ENCODE measurements at regions not wholly inside any gene's neighbourhood (a gene's known extent, or its start where the extent isn't known, plus 50 kb on each side); places are given as distances from the start of the nearest gene placed in this dataset.

- H3K36me3 ChIP-seq (ENCODE audit: insufficient read depth) = no peaks in the 10 kb centered on the region
- H3K4me1 ChIP-seq (ENCODE audit: insufficient read depth) = no peaks in the 10 kb centered on the region
- TF ChIP-seq JUNB (IDR thresholded peaks at IDR 0.05; ENCODE audit: unreplicated experiment) = no peak
- peak; percentile 80 for TF ChIP-seq REST (IDR thresholded peaks at IDR 0.05; ENCODE audit: unreplicated experiment)
- no peaks in the 10 kb centered on the region for H3F3A ChIP-seq (replicated peaks; ENCODE audit: low read depth)
- Mint-ChIP-seq H3K27me3 (ENCODE audit: insufficient read depth, low read depth, poor library complexity) (peaks cover 4% of the 10 kb centered on the region), H3K36me3 (ENCODE audit: low read depth) (no peaks in the 10 kb centered on the region), H3K27ac (no peak overlapping the region), H3K9me3 (no peaks in the 10 kb centered on the region; the same call in 2 of the 3 replicates), H3K4me1 (no peaks in the 10 kb centered on the region), H3K4me3 (no peak overlapping the region)
- ATAC-seq (peak; percentile 80), DNase-seq (ENCODE audit: low spot score) (peak; percentile 30)
- no peak overlapping the region for H3K27ac ChIP-seq (ENCODE audit: low read depth)
- H3K27me3 ChIP-seq (ENCODE audit: insufficient read depth) = no peaks in the 10 kb centered on the region
- no peak overlapping the region for H3K4me2 ChIP-seq
- no peak overlapping the region for H3K4me3 ChIP-seq
- H2AFZ ChIP-seq = no peak overlapping the region
- H3K79me2 ChIP-seq (replicated peaks; ENCODE audit: insufficient read depth) = no peaks in the 10 kb centered on the region
- 0 out of 2 replicates have a peak, but pooled peaks cover 5% of the 10 kb centered on the region for H3K9me2 ChIP-seq (ENCODE audit: insufficient read depth)
- H4K20me1 ChIP-seq (replicated peaks; ENCODE audit: insufficient read depth) = no peaks in the 10 kb centered on the region
Measured at GRCh38 chr1:208668991-208669390, 424.8 kb upstream of the PLXNA2 start.

- no peaks in the 10 kb centered on the region for H3K9me3 Mint-ChIP-seq
- no peak overlapping the region for H3K27ac Mint-ChIP-seq
- no peaks in the 10 kb centered on the region for H3K36me3 ChIP-seq (ENCODE audit: insufficient read depth)
- 0 out of 2 replicates have a peak, but pooled peaks cover 4% of the 10 kb centered on the region for H3K9me2 ChIP-seq (ENCODE audit: insufficient read depth)
- no peak overlapping the region for H2AFZ ChIP-seq
- H3K36me3 Mint-ChIP-seq (ENCODE audit: low read depth) = no peaks in the 10 kb centered on the region
- no peak for DNase-seq (ENCODE audit: low spot score)
- no peak overlapping the region for H3K4me2 ChIP-seq
- H3K27me3 Mint-ChIP-seq (ENCODE audit: insufficient read depth, low read depth, poor library complexity) = peaks cover 2% of the 10 kb centered on the region
- no peak overlapping the region for H3K27ac ChIP-seq (ENCODE audit: low read depth)
- no peaks in the 10 kb centered on the region for H3K4me1 ChIP-seq (ENCODE audit: insufficient read depth)
- H3K4me1 Mint-ChIP-seq = no peaks in the 10 kb centered on the region
- no peaks in the 10 kb centered on the region for H4K20me1 ChIP-seq (replicated peaks; ENCODE audit: insufficient read depth)
- H3K4me3 ChIP-seq = no peak overlapping the region
- H3K27me3 ChIP-seq (ENCODE audit: insufficient read depth) = no peaks in the 10 kb centered on the region
- no peak overlapping the region for H3K4me3 Mint-ChIP-seq
- H3K79me2 ChIP-seq (replicated peaks; ENCODE audit: insufficient read depth) = no peaks in the 10 kb centered on the region
- no peaks in the 10 kb centered on the region for H3F3A ChIP-seq (replicated peaks; ENCODE audit: low read depth)
- ATAC-seq = no peak
- TF ChIP-seq ETS1 (IDR thresholded peaks at IDR 0.05) (no peak), REST (IDR thresholded peaks at IDR 0.05; ENCODE audit: unreplicated experiment) (no peak), NANOG (IDR thresholded peaks at IDR 0.05; ENCODE audit: borderline replicate concordance) (no peak), JUNB (IDR thresholded peaks at IDR 0.05; ENCODE audit: unreplicated experiment) (no peak), STAT1 (IDR thresholded peaks at IDR 0.05; ENCODE audit: unreplicated experiment) (no peak), EZH2phosphoT487 (IDR thresholded peaks at IDR 0.05; ENCODE audit: unreplicated experiment) (no peak), POLR2AphosphoS5 (IDR thresholded peaks at IDR 0.05; ENCODE audit: low read depth) (no peak), EZH2 (IDR thresholded peaks at IDR 0.05; ENCODE audit: low read depth, unreplicated experiment) (no peak)
Measured at GRCh38 chr1:208670778-208671177, 426.6 kb upstream of the PLXNA2 start.

Data from GM23338 (cell line).